HepG2 (cell line): ENCODE measurements at regions not wholly inside any gene's neighbourhood (a gene's known extent, or its start where the extent isn't known, plus 50 kb on each side); places are given as distances from the start of the nearest gene placed in this dataset.

ENCODE experiments used
- ATAC-seq: fragments of 200-7000 bp; cut with Tn5 transposase; 3 replicates; pipeline ENCODE4 v1.9.1; 2020; ENCODE audit warnings: mild to moderate bottlenecking, moderate library complexity
- BruUV-seq: library from RNA; stranded (reverse); fragments of 400-500 nt; replicated peaks from 2 replicates; lab custom pipeline; 2021; lab: Mats Ljungman, UMichigan
- CTCF ChIA-PET: fragments of 300-600 bp; formaldehyde crosslinking; extraction: SDS; loops from one replicate; lab custom pipeline; 2021; ENCODE audit warnings: low total read pairs, inconsistent platforms, low intra/inter-chr PET ratio; lab: Yijun Ruan, JAX
- POLR2A ChIA-PET: fragments of 350-600 bp; sonication (Branson Sonifier 250); formaldehyde crosslinking; loops from one replicate; lab custom pipeline; 2020; ENCODE audit warnings: antibody characterized with exemption, inconsistent platforms; lab: Yijun Ruan, JAX
- DNase-seq: peaks from one replicate; pipeline ENCODE4 v3.0.0-alpha.2; 2015; ENCODE audit warnings: low spot score
- FAIRE-seq: peaks from 3 replicates; lab custom pipeline; 2011; peaks lifted over from hg19 to GRCh38; lab: Jason Lieb, UNC
- H2AFZ ChIP-seq: one replicate; pipeline ENCODE4 v1.6.1; 2011; ENCODE audit warnings: low read length, inconsistent platforms
- H3K27ac ChIP-seq: fragments of 300-600 bp; 3 replicates; pipeline ENCODE4 v1.8.0; 2011; ENCODE audit warnings: mixed run types, mild to moderate bottlenecking, mixed read lengths, low read length, inconsistent platforms; ENCODE audit not compliant: insufficient read depth; ENCODE audit errors: extremely low read length
- H3K27me3 ChIP-seq, 2 experiments: fragments of 200-600 bp in 1 of 2; 2 replicates in 1 of 2; 3 replicates in 1 of 2; pipeline versions ENCODE4 v1.6.0 to v1.8.0; 2011; ENCODE audit warnings: low read length in 2 of 2, mild to moderate bottlenecking in 2 of 2, moderate library complexity in 2 of 2, inconsistent platforms in 1 of 2; ENCODE audit not compliant: insufficient read depth in 2 of 2, control insufficient read depth in 1 of 2
- H3K36me3 ChIP-seq, 2 experiments: fragments of 200-600 bp in 1 of 2; replicated peaks in 1 of 2; 2 replicates in 1 of 2; 3 replicates in 1 of 2; pipeline versions ENCODE4 v1.5.1 to v1.8.0; 2011; ENCODE audit warnings: low read length in 2 of 2, inconsistent platforms in 1 of 2; ENCODE audit not compliant: insufficient read depth in 2 of 2, control insufficient read depth in 1 of 2
- H3K4me1 ChIP-seq: 2 replicates; pipeline ENCODE4 v1.5.1; 2012; ENCODE audit warnings: low read length, inconsistent platforms; ENCODE audit not compliant: insufficient read depth
- H3K4me2 ChIP-seq: 2 replicates; pipeline ENCODE4 v1.6.0; 2011; ENCODE audit warnings: low read depth, low read length, inconsistent platforms
- H3K4me3 ChIP-seq, 3 experiments: fragments of 200-600 bp in 1 of 3; sonication (generic), shearing (Covaris generic) in 1 of 3; replicated peaks in 1 of 3; 2 replicates each; pipeline ENCODE4 v1.5.1; 2011 to 2016; ENCODE audit warnings: low read length in 3 of 3, inconsistent platforms in 2 of 3, low read depth in 2 of 3, mild to moderate bottlenecking in 2 of 3, control low read depth in 1 of 3, mixed read lengths in 1 of 3; ENCODE audit not compliant: insufficient read depth in 1 of 3
- H3K79me2 ChIP-seq: one replicate; pipeline ENCODE4 v1.6.1; 2011; ENCODE audit warnings: low read length, inconsistent platforms; ENCODE audit not compliant: insufficient read depth
- H3K9ac ChIP-seq: 2 replicates; pipeline ENCODE4 v1.6.0; 2011; ENCODE audit warnings: mild to moderate bottlenecking, low read depth, low read length, inconsistent platforms; ENCODE audit not compliant: insufficient read depth
- H3K9me3 ChIP-seq: 2 replicates; pipeline ENCODE4 v1.5.1; 2012; ENCODE audit warnings: mild to moderate bottlenecking, low read length
- H4K20me1 ChIP-seq: 2 replicates; pipeline ENCODE4 v1.6.0; 2011; ENCODE audit warnings: inconsistent platforms, mild to moderate bottlenecking, low read length, moderate library complexity; ENCODE audit not compliant: insufficient read depth
- ARNT ChIP-seq: fragments of 450-650 bp; IDR thresholded peaks from 2 replicates; pipeline ENCODE4 v1.6.1; 2017
- ATF7-NPFF ChIP-seq: sonication (generic); formaldehyde crosslinking; IDR thresholded peaks from 2 replicates; pipeline ENCODE4 v1.8.1; 2023; ENCODE audit warnings: mild to moderate bottlenecking, low read depth, missing genetic modification reagents, moderate library complexity
- DMTF1 ChIP-seq: sonication (generic); formaldehyde crosslinking; IDR thresholded peaks from 2 replicates; pipeline ENCODE4 v1.4.0; 2020; ENCODE audit warnings: mild to moderate bottlenecking, missing genetic modification reagents
- DNMT1 ChIP-seq: sonication (generic); formaldehyde crosslinking; IDR thresholded peaks from 2 replicates; pipeline ENCODE4 v1.5.1; 2020; ENCODE audit warnings: mild to moderate bottlenecking, missing genetic modification reagents
- ELF3 ChIP-seq: IDR thresholded peaks from 2 replicates; pipeline ENCODE4 v1.6.1; 2016; ENCODE audit warnings: missing genetic modification reagents, missing compliant biosample characterization
- HNF1A ChIP-seq, 2 experiments: sonication (generic) in 1 of 2; formaldehyde crosslinking in 1 of 2; IDR thresholded peaks; 2 replicates each; pipeline versions ENCODE4 v1.4.0 to v1.6.1; 2016 to 2020; ENCODE audit warnings: borderline replicate concordance in 1 of 2, low read depth in 1 of 2, mild to moderate bottlenecking in 1 of 2, missing genetic modification reagents in 1 of 2
- MEF2D ChIP-seq: sonication (generic); formaldehyde crosslinking; IDR thresholded peaks from 2 replicates; pipeline ENCODE4 v1.5.1; 2020; ENCODE audit warnings: mild to moderate bottlenecking, missing genetic modification reagents
- POGZ ChIP-seq: sonication (generic); formaldehyde crosslinking; IDR thresholded peaks from 2 replicates; pipeline ENCODE4 v1.4.0; 2020; ENCODE audit warnings: mild to moderate bottlenecking, missing genetic modification reagents
- SNAI1 ChIP-seq: sonication (generic); formaldehyde crosslinking; IDR thresholded peaks from 2 replicates; pipeline ENCODE4 v1.5.0; 2020; ENCODE audit warnings: mild to moderate bottlenecking, missing genetic modification reagents, borderline replicate concordance
- ZNF75D ChIP-seq: sonication (generic); formaldehyde crosslinking; IDR thresholded peaks from 2 replicates; pipeline ENCODE4 v1.8.1; 2023; ENCODE audit warnings: missing genetic modification reagents, mild to moderate bottlenecking, borderline replicate concordance
- ZNF775 ChIP-seq: sonication (generic); formaldehyde crosslinking; IDR thresholded peaks from 2 replicates; pipeline ENCODE4 v1.4.0; 2020; ENCODE audit warnings: missing genetic modification reagents, mild to moderate bottlenecking, moderate library complexity, borderline replicate concordance
- in situ Hi-C: cut with HindIII; loops from 2 replicates; pipeline ENCODE4 v1.10.0; 2017; ENCODE audit warnings: low pct_unique_long_range_greater_than_20kb; ENCODE audit not compliant: extremely low pct_ligation_motif_present
- intact Hi-C: fragments of 100-400 bp; cut with micrococcal nuclease; formaldehyde crosslinking; loops from one replicate; pipeline ENCODE4 v1.10.0; 2022; ENCODE audit not compliant: unreplicated experiment

DNA sequence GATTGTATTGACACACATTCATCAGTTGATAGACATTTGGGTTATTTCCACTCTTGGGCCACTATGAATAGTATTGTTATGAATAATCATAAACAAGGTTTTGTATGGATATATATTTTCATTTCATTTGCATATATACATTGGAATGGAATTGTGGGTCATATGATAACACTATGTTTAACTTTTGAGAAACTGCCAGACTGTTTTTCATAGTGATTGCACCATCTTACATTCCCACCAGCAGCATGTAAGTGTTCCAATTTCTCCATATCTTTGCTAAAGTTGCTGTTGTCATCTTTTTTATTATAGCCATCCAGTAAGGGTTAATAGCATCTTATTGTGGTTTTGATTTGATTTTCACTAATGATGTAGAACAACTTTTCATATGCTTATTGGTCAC, 198.5 kb upstream of the PPFIA2 start:
- H3K4me2 ChIP-seq, result no peak overlapping the region
- H3K4me3 ChIP-seq, result no peak overlapping the region
- no peaks in the 10 kb centered on the region for H3K9me3 ChIP-seq
- H3K27me3 ChIP-seq, result no peaks in the 10 kb centered on the region
- H2AFZ ChIP-seq, result no peak overlapping the region
- DNase-seq, result no peak
- no peak for ATAC-seq
- TF ChIP-seq ELF3 (CRISPR knock-in tag) (no peak), ZNF775 (CRISPR knock-in tag) (no peak), DMTF1 (CRISPR knock-in tag) (no peak), SNAI1 (CRISPR knock-in tag) (no peak), ATF7-NPFF (no peak), POGZ (CRISPR knock-in tag) (no peak), HNF1A (IDR thresholded peaks at IDR 0.05; ENCODE audit: low read depth) (no peak), HNF1A (CRISPR knock-in tag; IDR thresholded peaks at IDR 0.05; ENCODE audit: borderline replicate concordance) (no peak), ARNT (no peak), ZNF75D (CRISPR knock-in tag) (no peak), MEF2D (no peak), DNMT1 (CRISPR knock-in tag) (no peak)
- intact Hi-C loops (no loop called here), in situ Hi-C loops (no loop called here)
- H3K9ac ChIP-seq, result no peak overlapping the region
- H3K36me3 ChIP-seq, result no peaks in the 10 kb centered on the region
- no peaks in the 10 kb centered on the region for H4K20me1 ChIP-seq
- POLR2A ChIA-PET, result no interaction called here
- BruUV-seq, result no TSS peak
- no peak overlapping the region for H3K27ac ChIP-seq
- CTCF ChIA-PET, result no interaction called here
- no peaks in the 10 kb centered on the region for H3K79me2 ChIP-seq
- no peak for FAIRE-seq
- H3K4me1 ChIP-seq, result no peaks in the 10 kb centered on the region
